Peyer's patch (tissue), 4 donors: ENCODE measurements at regions not wholly inside any gene's neighbourhood (a gene's known extent, or its start where the extent isn't known, plus 50 kb on each side); places are given as distances from the start of the nearest gene placed in this dataset.

Experiments
- POLR2A ChIP-seq, 2 donors: fragments of 450-650 bp; IDR thresholded peaks; one replicate each; pipeline ENCODE4 v1.5.1; 2017; ENCODE audit warnings: antibody characterized with exemption in 2 of 2, mild to moderate bottlenecking in 2 of 2, moderate library complexity in 2 of 2
- TF ChIP-seq, protein P1 (sequence below), 6 experiments: fragments of 450-650 bp in 4 of 6; fragments of 200-600 bp in 2 of 6; sonication (generic) in 1 of 6; IDR thresholded peaks; one replicate each; pipeline ENCODE4 v1.5.1; 2017 to 2019; ENCODE audit warnings: antibody characterized with exemption in 6 of 6, mild to moderate bottlenecking in 3 of 6, moderate library complexity in 1 of 6

DNA sequence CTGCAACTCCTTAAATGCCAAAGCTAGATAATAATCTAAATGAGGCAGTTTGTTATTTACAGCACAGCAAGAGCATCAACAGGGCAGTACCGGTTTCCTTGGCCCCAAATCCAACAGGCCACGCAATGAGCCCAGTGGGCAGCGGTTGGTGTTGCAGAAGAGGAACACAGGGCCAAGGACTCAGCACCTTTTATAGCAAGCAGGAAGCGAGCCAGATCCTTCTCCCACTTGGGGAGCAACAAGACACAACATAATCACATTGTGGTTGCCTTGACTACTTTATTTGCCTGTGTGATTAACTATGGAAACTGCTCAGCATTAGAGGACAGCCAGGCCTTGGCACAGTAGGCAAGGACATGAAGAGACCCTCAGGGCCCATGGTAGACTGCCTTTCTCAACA lies 67.1 kb upstream of the HTR2A start:
- TF ChIP-seq, protein P1, sequence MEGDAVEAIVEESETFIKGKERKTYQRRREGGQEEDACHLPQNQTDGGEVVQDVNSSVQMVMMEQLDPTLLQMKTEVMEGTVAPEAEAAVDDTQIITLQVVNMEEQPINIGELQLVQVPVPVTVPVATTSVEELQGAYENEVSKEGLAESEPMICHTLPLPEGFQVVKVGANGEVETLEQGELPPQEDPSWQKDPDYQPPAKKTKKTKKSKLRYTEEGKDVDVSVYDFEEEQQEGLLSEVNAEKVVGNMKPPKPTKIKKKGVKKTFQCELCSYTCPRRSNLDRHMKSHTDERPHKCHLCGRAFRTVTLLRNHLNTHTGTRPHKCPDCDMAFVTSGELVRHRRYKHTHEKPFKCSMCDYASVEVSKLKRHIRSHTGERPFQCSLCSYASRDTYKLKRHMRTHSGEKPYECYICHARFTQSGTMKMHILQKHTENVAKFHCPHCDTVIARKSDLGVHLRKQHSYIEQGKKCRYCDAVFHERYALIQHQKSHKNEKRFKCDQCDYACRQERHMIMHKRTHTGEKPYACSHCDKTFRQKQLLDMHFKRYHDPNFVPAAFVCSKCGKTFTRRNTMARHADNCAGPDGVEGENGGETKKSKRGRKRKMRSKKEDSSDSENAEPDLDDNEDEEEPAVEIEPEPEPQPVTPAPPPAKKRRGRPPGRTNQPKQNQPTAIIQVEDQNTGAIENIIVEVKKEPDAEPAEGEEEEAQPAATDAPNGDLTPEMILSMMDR (IDR thresholded peaks at IDR 0.05): no peak
- no peak for TF ChIP-seq POLR2A (IDR thresholded peaks at IDR 0.05)
